Osteoblast (primary cell): ENCODE measurements at regions not wholly inside any gene's neighbourhood (a gene's known extent, or its start where the extent isn't known, plus 50 kb on each side); places are given as distances from the start of the nearest gene placed in this dataset.

Experiments used
- DNase-seq: peaks from one replicate; pipeline ENCODE4 v3.0.0; 2011; ENCODE audit warnings: low spot score, mixed read lengths; ENCODE audit not compliant: insufficient read length; ENCODE audit errors: missing footprints
- H2AFZ ChIP-seq: 2 replicates; pipeline ENCODE4 v1.6.0; 2011; ENCODE audit warnings: mild to moderate bottlenecking, low read length
- H3K27ac ChIP-seq: 2 replicates; pipeline ENCODE4 v1.5.1; 2011; ENCODE audit warnings: mild to moderate bottlenecking, low read depth, low read length, moderate library complexity
- H3K27me3 ChIP-seq: 2 replicates; pipeline ENCODE4 v1.6.0; 2012; ENCODE audit warnings: mild to moderate bottlenecking, control low read depth, inconsistent platforms, low read length, moderate library complexity; ENCODE audit not compliant: insufficient read depth
- H3K36me3 ChIP-seq: 2 replicates; pipeline ENCODE4 v1.5.1; 2011; ENCODE audit warnings: mild to moderate bottlenecking, low read length, control low read depth, moderate library complexity; ENCODE audit not compliant: insufficient read depth
- H3K4me1 ChIP-seq: 2 replicates; pipeline ENCODE4 v1.5.1; 2011; ENCODE audit warnings: mild to moderate bottlenecking, low read length, control low read depth, moderate library complexity; ENCODE audit not compliant: insufficient read depth
- H3K4me2 ChIP-seq: 2 replicates; pipeline ENCODE4 v1.6.0; 2011; ENCODE audit warnings: mild to moderate bottlenecking, low read length; ENCODE audit not compliant: insufficient read depth
- H3K4me3 ChIP-seq: fragments of 200-600 bp; sonication (generic); 3 replicates; pipeline ENCODE4 v1.5.1; 2012; ENCODE audit warnings: mild to moderate bottlenecking, low read length, inconsistent platforms; ENCODE audit not compliant: insufficient read depth
- H3K79me2 ChIP-seq: 2 replicates; pipeline ENCODE4 v1.6.0; 2012; ENCODE audit warnings: mild to moderate bottlenecking, low read length, control low read depth, inconsistent platforms; ENCODE audit not compliant: insufficient read depth
- H3K9me3 ChIP-seq: 2 replicates; pipeline ENCODE4 v1.5.1; 2011; ENCODE audit warnings: low read depth, low read length, control low read depth
- H4K20me1 ChIP-seq: 2 replicates; pipeline ENCODE4 v1.6.0; 2012; ENCODE audit warnings: mild to moderate bottlenecking, low read length, control low read depth; ENCODE audit not compliant: insufficient read depth
- TF ChIP-seq, protein P1 (sequence below): IDR thresholded peaks from 2 replicates; pipeline ENCODE4 v1.5.1; 2011; ENCODE audit warnings: mild to moderate bottlenecking, low read depth, low read length, moderate library complexity; ENCODE audit errors: extremely low read depth

DNA sequence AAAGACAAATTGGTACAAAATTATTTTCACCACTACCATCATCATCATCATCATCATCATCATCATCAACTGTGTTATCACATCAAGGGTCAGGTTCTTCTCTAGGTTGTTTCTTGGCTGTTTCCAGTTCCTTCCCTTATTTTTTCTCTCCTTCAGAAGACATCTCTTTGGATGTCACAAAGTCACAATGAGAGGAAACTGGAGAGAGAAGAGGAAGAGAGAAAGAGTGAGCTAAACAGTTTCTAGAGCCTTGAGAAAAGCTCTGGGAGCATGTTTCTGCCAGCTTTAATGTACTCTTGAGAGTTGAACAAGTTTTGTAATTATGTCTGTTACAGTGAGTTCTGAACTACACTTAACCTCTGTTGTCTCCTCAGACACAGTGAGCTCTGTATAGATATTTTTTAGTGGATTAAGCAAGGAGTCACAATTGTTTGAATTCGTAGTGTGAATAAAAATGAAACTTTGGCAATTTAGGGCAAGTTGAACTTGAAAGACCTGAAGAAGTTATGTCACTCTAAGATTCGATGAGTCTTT lies 123.0 kb upstream of the AKIRIN2 start:
- Histone ChIP-seq H3K4me1 (no peaks in the 10 kb centered on the region), H2AFZ (no peak overlapping the region), H3K36me3 (no peaks in the 10 kb centered on the region), H3K4me3 (no peak overlapping the region), H3K79me2 (no peaks in the 10 kb centered on the region), H3K27ac (no peak overlapping the region), H3K4me2 (peak overlapping the region; percentile 10), H4K20me1 (no peaks in the 10 kb centered on the region), H3K27me3 (peaks cover 13% of the 10 kb centered on the region), H3K9me3 (no peaks in the 10 kb centered on the region)
- TF ChIP-seq, protein P1, sequence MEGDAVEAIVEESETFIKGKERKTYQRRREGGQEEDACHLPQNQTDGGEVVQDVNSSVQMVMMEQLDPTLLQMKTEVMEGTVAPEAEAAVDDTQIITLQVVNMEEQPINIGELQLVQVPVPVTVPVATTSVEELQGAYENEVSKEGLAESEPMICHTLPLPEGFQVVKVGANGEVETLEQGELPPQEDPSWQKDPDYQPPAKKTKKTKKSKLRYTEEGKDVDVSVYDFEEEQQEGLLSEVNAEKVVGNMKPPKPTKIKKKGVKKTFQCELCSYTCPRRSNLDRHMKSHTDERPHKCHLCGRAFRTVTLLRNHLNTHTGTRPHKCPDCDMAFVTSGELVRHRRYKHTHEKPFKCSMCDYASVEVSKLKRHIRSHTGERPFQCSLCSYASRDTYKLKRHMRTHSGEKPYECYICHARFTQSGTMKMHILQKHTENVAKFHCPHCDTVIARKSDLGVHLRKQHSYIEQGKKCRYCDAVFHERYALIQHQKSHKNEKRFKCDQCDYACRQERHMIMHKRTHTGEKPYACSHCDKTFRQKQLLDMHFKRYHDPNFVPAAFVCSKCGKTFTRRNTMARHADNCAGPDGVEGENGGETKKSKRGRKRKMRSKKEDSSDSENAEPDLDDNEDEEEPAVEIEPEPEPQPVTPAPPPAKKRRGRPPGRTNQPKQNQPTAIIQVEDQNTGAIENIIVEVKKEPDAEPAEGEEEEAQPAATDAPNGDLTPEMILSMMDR, result no peak
- no peak for DNase-seq

DNA sequence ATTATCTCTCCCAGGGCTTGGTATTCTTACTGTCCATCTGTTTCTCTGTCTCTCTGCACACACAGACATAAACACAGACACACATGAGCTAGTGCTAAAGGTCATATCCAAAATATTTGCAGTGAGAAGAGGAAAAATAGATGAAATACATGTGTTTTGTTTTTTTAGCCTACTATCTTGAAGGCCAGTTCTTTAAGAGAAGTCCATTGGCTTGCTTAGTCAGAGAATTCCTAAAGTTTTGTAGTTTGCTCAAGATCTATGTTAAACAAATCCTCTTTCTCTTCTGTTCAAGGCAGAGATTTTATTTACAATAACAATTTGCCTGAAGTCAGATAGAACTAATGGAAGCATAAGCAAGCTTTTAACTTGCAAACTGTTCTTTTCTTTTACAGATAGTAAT lies 120.0 kb upstream of the AKIRIN2 start:
- Histone ChIP-seq H3K79me2 (no peaks in the 10 kb centered on the region), H3K4me2 (no peak overlapping the region), H3K9me3 (no peaks in the 10 kb centered on the region), H3K4me1 (peaks cover 11% of the 10 kb centered on the region), H3K36me3 (no peaks in the 10 kb centered on the region), H3K27me3 (peaks cover 3% of the 10 kb centered on the region), H4K20me1 (no peaks in the 10 kb centered on the region), H3K27ac (no peak overlapping the region), H2AFZ (no peak overlapping the region), H3K4me3 (no peak overlapping the region)
- DNase-seq, result no peak
- TF ChIP-seq, protein P1, result no peak

DNA sequence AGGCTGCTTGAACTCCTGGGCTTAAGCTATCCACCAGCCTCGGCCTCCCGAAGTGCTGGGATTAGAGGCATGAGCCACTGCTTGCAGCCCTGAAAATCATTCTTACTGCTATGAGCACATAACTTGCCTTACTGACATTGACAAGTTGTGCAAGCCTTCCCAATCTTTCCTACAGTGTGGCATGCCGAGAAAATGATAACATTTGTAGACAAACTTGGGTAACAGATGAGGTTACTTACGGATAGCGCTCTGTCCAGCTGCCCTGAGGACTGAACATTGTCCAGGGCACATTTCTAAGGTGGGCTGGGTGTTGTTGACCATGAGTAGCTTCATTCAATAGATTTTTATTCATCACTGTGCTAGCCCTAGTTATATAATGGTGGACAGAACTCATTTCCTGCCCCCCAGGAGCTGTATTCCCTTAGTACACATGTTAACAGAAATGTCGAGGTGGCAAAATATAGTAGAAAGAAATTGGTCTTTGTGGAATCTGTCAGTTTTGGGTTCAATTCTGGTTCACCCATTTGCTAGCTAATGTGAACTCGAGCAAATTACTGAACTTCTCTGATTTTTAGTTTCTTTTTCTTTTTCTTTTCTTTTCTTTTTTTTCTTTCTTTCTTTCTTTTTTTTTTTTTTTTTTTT lies 118.4 kb upstream of the AKIRIN2 start:
- DNase-seq, result no peak
- no peak overlapping the region for H2AFZ ChIP-seq
- no peaks in the 10 kb centered on the region for H3K36me3 ChIP-seq
- no peaks in the 10 kb centered on the region for H4K20me1 ChIP-seq
- H3K4me3 ChIP-seq, result no peak overlapping the region
- peaks cover 14% of the 10 kb centered on the region for H3K4me1 ChIP-seq
- no peaks in the 10 kb centered on the region for H3K27me3 ChIP-seq
- no peak overlapping the region for H3K27ac ChIP-seq
- H3K9me3 ChIP-seq, result no peaks in the 10 kb centered on the region
- no peak overlapping the region for H3K4me2 ChIP-seq
- TF ChIP-seq, protein P1, result no peak
- no peaks in the 10 kb centered on the region for H3K79me2 ChIP-seq

DNA sequence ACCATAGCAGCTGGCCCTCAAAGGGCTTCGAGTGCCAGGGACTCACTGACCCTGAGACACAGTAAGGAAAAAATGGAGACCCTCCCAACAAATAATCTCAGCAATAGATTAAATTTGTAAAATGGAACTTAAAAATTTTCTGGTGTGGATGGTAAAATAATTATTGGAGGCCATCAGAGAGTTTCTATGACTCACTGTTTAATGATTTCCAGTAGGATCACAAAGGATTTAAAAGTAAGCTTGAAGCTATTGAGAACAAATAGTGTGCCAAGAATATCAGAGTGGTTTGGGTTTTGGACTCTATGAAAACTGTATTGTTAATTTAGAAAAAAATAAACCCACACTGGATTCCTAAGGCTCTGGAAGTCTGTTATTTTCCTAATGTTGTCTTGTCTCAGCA lies 115.2 kb upstream of the AKIRIN2 start:
- Histone ChIP-seq H3K27me3 (peaks cover 10% of the 10 kb centered on the region), H3K27ac (no peak overlapping the region), H2AFZ (peak overlapping the region; percentile 48), H3K36me3 (no peaks in the 10 kb centered on the region), H3K4me1 (peaks cover 14% of the 10 kb centered on the region), H3K79me2 (no peaks in the 10 kb centered on the region), H4K20me1 (no peaks in the 10 kb centered on the region), H3K4me2 (peak overlapping the region; percentile 14), H3K4me3 (no peak overlapping the region), H3K9me3 (no peaks in the 10 kb centered on the region)
- TF ChIP-seq, protein P1, result no peak
- no peak for DNase-seq
